HCT116 (cell line): ENCODE measurements at regions not wholly inside any gene's neighbourhood (a gene's known extent, or its start where the extent isn't known, plus 50 kb on each side); places are given as distances from the start of the nearest gene placed in this dataset.

Experiments
- ATAC-seq: fragments of 200-7000 bp; cut with Tn5 transposase; 2 replicates; pipeline ENCODE4 v1.9.1; 2020; ENCODE audit warnings: mild to moderate bottlenecking, moderate library complexity
- BruUV-seq: library from RNA; stranded (reverse); fragments of 400-500 nt; replicated peaks from 2 replicates; lab custom pipeline; 2021; lab: Mats Ljungman, UMichigan
- CTCF ChIA-PET: fragments of 300-600 bp; sonication (Branson Sonifier 250); formaldehyde crosslinking; loops from one replicate; lab custom pipeline; 2021; ENCODE audit warnings: antibody characterized with exemption; lab: Charles Lee
- POLR2A ChIA-PET: fragments of 300-600, 350-600 bp; sonication (Branson Sonifier 250); formaldehyde crosslinking; loops from one replicate; lab custom pipeline; 2021; ENCODE audit warnings: antibody characterized with exemption; lab: Charles Lee
- RAD21 ChIA-PET, 2 experiments: fragments of 300-600 bp; sonication (Branson Sonifier 250); formaldehyde crosslinking; loops; one replicate each; lab custom pipeline; 2023; ENCODE audit warnings: low total read pairs in 2 of 2; ENCODE audit not compliant: uncharacterized antibody in 2 of 2, unreplicated experiment in 2 of 2, low non-redundant PET in 1 of 2; lab: Charles Lee
- DNase-seq: peaks from one replicate; pipeline ENCODE4 v3.0.0-alpha.2; 2010; ENCODE audit warnings: low read depth, low spot score
- H2AFZ ChIP-seq: fragments of 200-600 bp; shearing (Covaris generic), sonication (generic); 2 replicates; pipeline ENCODE4 v1.6.1; 2017; ENCODE audit warnings: low read depth, mixed run types, mixed read lengths, antibody characterized with exemption, low read length; ENCODE audit not compliant: poor library complexity, severe bottlenecking
- H3K27ac ChIP-seq: 2 replicates; pipeline ENCODE4 v1.5.1; 2012; ENCODE audit warnings: low read depth, low read length
- H3K27me3 ChIP-seq: fragments of 200-600 bp; sonication (generic); 2 replicates; pipeline ENCODE4 v1.6.1; 2016; ENCODE audit warnings: mixed run types, low read length, mixed read lengths; ENCODE audit not compliant: insufficient read depth
- H3K36me3 ChIP-seq, 2 experiments: fragments of 200-500 bp in 1 of 2; fragments of 200-600 bp in 1 of 2; sonication (Bioruptor generic) in 1 of 2; sonication (generic) in 1 of 2; 2 replicates each; pipeline versions ENCODE4 v1.5.1 to v1.6.1; 2014 to 2016; ENCODE audit warnings: low read length in 2 of 2, inconsistent platforms in 1 of 2, mixed read lengths in 1 of 2, mixed run types in 1 of 2; ENCODE audit not compliant: insufficient read depth in 2 of 2, control insufficient read depth in 1 of 2
- H3K4me1 ChIP-seq, 2 experiments: fragments of 200-600 bp in 1 of 2; sonication (generic) in 1 of 2; 2 replicates each; pipeline versions ENCODE4 v1.5.1 to v1.6.1; 2012 to 2017; ENCODE audit warnings: low read length in 2 of 2, inconsistent platforms in 1 of 2, mild to moderate bottlenecking in 1 of 2, mixed read lengths in 1 of 2, mixed run types in 1 of 2, moderate library complexity in 1 of 2; ENCODE audit not compliant: insufficient read depth in 2 of 2, control insufficient read depth in 1 of 2
- H3K4me2 ChIP-seq: fragments of 200-600 bp; sonication (generic); 2 replicates; pipeline ENCODE4 v1.6.1; 2017; ENCODE audit warnings: mixed run types, low read length, mixed read lengths
- H3K4me3 ChIP-seq, 2 experiments: fragments of 200-600 bp in 1 of 2; sonication (generic) in 1 of 2; replicated peaks in 1 of 2; 2 replicates each; pipeline ENCODE4 v1.5.1; 2011 to 2016; ENCODE audit warnings: low read length in 2 of 2, control low read depth in 1 of 2, low read depth in 1 of 2, mild to moderate bottlenecking in 1 of 2, mixed read lengths in 1 of 2, mixed run types in 1 of 2
- H3K79me2 ChIP-seq: fragments of 200-600 bp; sonication (generic); 2 replicates; pipeline ENCODE4 v1.6.1; 2017; ENCODE audit warnings: mild to moderate bottlenecking, mixed run types, low read length, moderate library complexity, mixed read lengths; ENCODE audit not compliant: insufficient read depth
- H3K9ac ChIP-seq: fragments of 200-600 bp; sonication (generic); 2 replicates; pipeline ENCODE4 v1.6.1; 2016; ENCODE audit warnings: low read length, mixed read lengths
- H3K9me2 ChIP-seq: fragments of 200-600 bp; sonication (generic), shearing (Covaris generic); 2 replicates; pipeline ENCODE4 v1.6.1; 2017; ENCODE audit warnings: mixed run types, mild to moderate bottlenecking, moderate library complexity; ENCODE audit not compliant: insufficient read depth
- H3K9me3 ChIP-seq, 2 experiments: fragments of 200-500 bp in 1 of 2; fragments of 200-600 bp in 1 of 2; sonication (Bioruptor generic) in 1 of 2; sonication (generic) in 1 of 2; 2 replicates each; pipeline ENCODE4 v1.6.1; 2014 to 2017; ENCODE audit warnings: low read length in 2 of 2, mixed read lengths in 2 of 2, inconsistent platforms in 1 of 2, low read depth in 1 of 2, mild to moderate bottlenecking in 1 of 2, mixed run types in 1 of 2, moderate library complexity in 1 of 2; ENCODE audit not compliant: control insufficient read depth in 1 of 2, insufficient read depth in 1 of 2
- H4K20me1 ChIP-seq: fragments of 200-600 bp; sonication (generic), shearing (Covaris generic); 2 replicates; pipeline ENCODE4 v1.6.1; 2017; ENCODE audit warnings: mixed run types, mild to moderate bottlenecking, moderate library complexity; ENCODE audit not compliant: insufficient read depth
- ATF3 ChIP-seq: IDR thresholded peaks from 2 replicates; pipeline ENCODE4 v1.6.1; 2012
- CBX3 ChIP-seq: IDR thresholded peaks from 2 replicates; pipeline ENCODE4 v1.6.1; 2012; ENCODE audit warnings: low read depth
- CEBPB ChIP-seq: IDR thresholded peaks from 2 replicates; pipeline ENCODE4 v1.6.1; 2012; ENCODE audit warnings: low read depth
- EGR1 ChIP-seq: IDR thresholded peaks from 2 replicates; pipeline ENCODE4 v1.6.1; 2012; ENCODE audit warnings: low read depth
- ELF1 ChIP-seq: IDR thresholded peaks from 2 replicates; pipeline ENCODE4 v1.6.1; 2012; ENCODE audit warnings: low read depth, borderline replicate concordance
- FOSL1 ChIP-seq: IDR thresholded peaks from 2 replicates; pipeline ENCODE4 v1.6.1; 2012; ENCODE audit warnings: low read depth
- MAX ChIP-seq: IDR thresholded peaks from 2 replicates; pipeline ENCODE4 v1.6.1; 2012
- POLR2A ChIP-seq: IDR thresholded peaks from 2 replicates; pipeline ENCODE4 v1.7.0; 2011; ENCODE audit warnings: borderline replicate concordance; ENCODE audit not compliant: insufficient read depth, insufficient read length; ENCODE audit errors: extremely low read depth
- POLR2AphosphoS5 ChIP-seq: IDR thresholded peaks from 2 replicates; pipeline ENCODE4 v1.6.1; 2011; ENCODE audit warnings: mild to moderate bottlenecking, low read depth, low read length, moderate library complexity
- RAD21 ChIP-seq: IDR thresholded peaks from 2 replicates; pipeline ENCODE4 v1.6.1; 2012; ENCODE audit warnings: low read depth, mild to moderate bottlenecking
- SIN3A ChIP-seq: IDR thresholded peaks from 2 replicates; pipeline ENCODE4 v1.6.1; 2012; ENCODE audit warnings: low read depth
- intact Hi-C: fragments of 100-400 bp; cut with micrococcal nuclease; formaldehyde crosslinking; loops from 2 replicates; pipeline ENCODE4 v1.10.0; 2022
- TF ChIP-seq, protein P1 (sequence below): IDR thresholded peaks from 2 replicates; pipeline ENCODE4 v1.6.1; 2012; ENCODE audit warnings: low read depth

GRCh38 chr9:109950710-109951443, 170.9 kb downstream of the PALM2AKAP2 start:
- DNase-seq: no peak
- no peaks in the 10 kb centered on the region for H3K79me2 ChIP-seq
- BruUV-seq: no TSS peak
- H3K27ac ChIP-seq: no peak overlapping the region
- H2AFZ ChIP-seq: no peak overlapping the region
- H3K4me3 ChIP-seq: no peak overlapping the region
- H3K9ac ChIP-seq: no peak overlapping the region
- CTCF ChIA-PET: no interaction called here
- H4K20me1 ChIP-seq: no peaks in the 10 kb centered on the region
- no peak for ATAC-seq
- intact Hi-C loops: no loop called here
- no peaks in the 10 kb centered on the region for H3K36me3 ChIP-seq
- POLR2A ChIA-PET: no interaction called here
- TF ChIP-seq EGR1 (no peak), RAD21 (no peak), POLR2AphosphoS5 (no peak), ELF1 (no peak), CEBPB (no peak), FOSL1 (no peak), CBX3 (no peak), SIN3A (no peak), POLR2A (no peak), ATF3 (no peak), MAX (no peak)
- TF ChIP-seq, protein P1, sequence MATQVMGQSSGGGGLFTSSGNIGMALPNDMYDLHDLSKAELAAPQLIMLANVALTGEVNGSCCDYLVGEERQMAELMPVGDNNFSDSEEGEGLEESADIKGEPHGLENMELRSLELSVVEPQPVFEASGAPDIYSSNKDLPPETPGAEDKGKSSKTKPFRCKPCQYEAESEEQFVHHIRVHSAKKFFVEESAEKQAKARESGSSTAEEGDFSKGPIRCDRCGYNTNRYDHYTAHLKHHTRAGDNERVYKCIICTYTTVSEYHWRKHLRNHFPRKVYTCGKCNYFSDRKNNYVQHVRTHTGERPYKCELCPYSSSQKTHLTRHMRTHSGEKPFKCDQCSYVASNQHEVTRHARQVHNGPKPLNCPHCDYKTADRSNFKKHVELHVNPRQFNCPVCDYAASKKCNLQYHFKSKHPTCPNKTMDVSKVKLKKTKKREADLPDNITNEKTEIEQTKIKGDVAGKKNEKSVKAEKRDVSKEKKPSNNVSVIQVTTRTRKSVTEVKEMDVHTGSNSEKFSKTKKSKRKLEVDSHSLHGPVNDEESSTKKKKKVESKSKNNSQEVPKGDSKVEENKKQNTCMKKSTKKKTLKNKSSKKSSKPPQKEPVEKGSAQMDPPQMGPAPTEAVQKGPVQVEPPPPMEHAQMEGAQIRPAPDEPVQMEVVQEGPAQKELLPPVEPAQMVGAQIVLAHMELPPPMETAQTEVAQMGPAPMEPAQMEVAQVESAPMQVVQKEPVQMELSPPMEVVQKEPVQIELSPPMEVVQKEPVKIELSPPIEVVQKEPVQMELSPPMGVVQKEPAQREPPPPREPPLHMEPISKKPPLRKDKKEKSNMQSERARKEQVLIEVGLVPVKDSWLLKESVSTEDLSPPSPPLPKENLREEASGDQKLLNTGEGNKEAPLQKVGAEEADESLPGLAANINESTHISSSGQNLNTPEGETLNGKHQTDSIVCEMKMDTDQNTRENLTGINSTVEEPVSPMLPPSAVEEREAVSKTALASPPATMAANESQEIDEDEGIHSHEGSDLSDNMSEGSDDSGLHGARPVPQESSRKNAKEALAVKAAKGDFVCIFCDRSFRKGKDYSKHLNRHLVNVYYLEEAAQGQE: no peak
- H3K27me3 ChIP-seq: no peaks in the 10 kb centered on the region
- no peak overlapping the region for H3K4me2 ChIP-seq
- RAD21 ChIA-PET: no interaction called here
- H3K4me1 ChIP-seq: no peaks in the 10 kb centered on the region
- H3K9me2 ChIP-seq: no peaks in the 10 kb centered on the region; the same call in 1 of the 2 replicates
- no peaks in the 10 kb centered on the region for H3K9me3 ChIP-seq
